Osteocyte (in vitro differentiated cells): ENCODE measurements at regions not wholly inside any gene's neighbourhood (a gene's known extent, or its start where the extent isn't known, plus 50 kb on each side); places are given as distances from the start of the nearest gene placed in this dataset.
A peak's percentile ranks its signal among the peaks of the same experiment; 100 is the strongest.

ENCODE experiments used
- DNase-seq: peaks from one replicate; pipeline ENCODE4 v3.0.0; 2021; ENCODE audit warnings: mixed read lengths; ENCODE audit not compliant: unreplicated experiment; ENCODE audit errors: extremely low spot score
- H3K27ac Mint-ChIP-seq: one replicate; pipeline ENCODE4 v1.8.0; 2021; ENCODE audit warnings: mild to moderate bottlenecking, mixed read lengths; ENCODE audit not compliant: unreplicated experiment
- H3K27me3 Mint-ChIP-seq: one replicate; pipeline ENCODE4 v1.8.0; 2021; ENCODE audit warnings: mixed read lengths; ENCODE audit not compliant: unreplicated experiment
- H3K36me3 Mint-ChIP-seq: one replicate; pipeline ENCODE4 v1.8.0; 2021; ENCODE audit warnings: mixed read lengths; ENCODE audit not compliant: unreplicated experiment
- H3K4me1 Mint-ChIP-seq: one replicate; pipeline ENCODE4 v1.8.0; 2021; ENCODE audit warnings: mixed read lengths; ENCODE audit not compliant: unreplicated experiment
- H3K4me3 Mint-ChIP-seq: one replicate; pipeline ENCODE4 v1.8.0; 2021; ENCODE audit warnings: mild to moderate bottlenecking, moderate library complexity, mixed read lengths; ENCODE audit not compliant: unreplicated experiment
- H3K9me3 Mint-ChIP-seq: one replicate; pipeline ENCODE4 v1.8.0; 2021; ENCODE audit warnings: mixed read lengths; ENCODE audit not compliant: unreplicated experiment
- CTCF ChIP-seq: fragments of 200-600 bp; sonication (generic); IDR thresholded peaks from 2 replicates; pipeline ENCODE4 v1.5.0; 2021; ENCODE audit warnings: antibody characterized with exemption, mild to moderate bottlenecking, moderate library complexity

GRCh38 chr2:105540642-105541041 is 141.8 kb upstream of the FHL2 start:
- Mint-ChIP-seq H3K27ac (no peak overlapping the region), H3K9me3 (no peaks in the 10 kb centered on the region), H3K4me1 (peaks cover under 1% of the 10 kb centered on the region), H3K36me3 (no peaks in the 10 kb centered on the region), H3K27me3 (peaks cover 20% of the 10 kb centered on the region), H3K4me3 (no peak overlapping the region)
- TF ChIP-seq CTCF, result no peak
- no peak for DNase-seq

GRCh38 chr2:105539331-105539730 is 140.5 kb upstream of the FHL2 start:
- no peaks in the 10 kb centered on the region for H3K36me3 Mint-ChIP-seq
- no peak overlapping the region for H3K4me3 Mint-ChIP-seq
- H3K27ac Mint-ChIP-seq, result no peak overlapping the region
- TF ChIP-seq CTCF, result no peak
- H3K4me1 Mint-ChIP-seq, result no peaks in the 10 kb centered on the region
- no peaks in the 10 kb centered on the region for H3K9me3 Mint-ChIP-seq
- DNase-seq, result no peak
- H3K27me3 Mint-ChIP-seq, result peaks cover 24% of the 10 kb centered on the region

GRCh38 chr2:105538840-105539239 is 140.0 kb upstream of the FHL2 start:
- Mint-ChIP-seq H3K4me1 (no peaks in the 10 kb centered on the region), H3K9me3 (no peaks in the 10 kb centered on the region), H3K27ac (no peak overlapping the region), H3K27me3 (peaks cover 24% of the 10 kb centered on the region), H3K36me3 (no peaks in the 10 kb centered on the region), H3K4me3 (no peak overlapping the region)
- no peak for TF ChIP-seq CTCF
- DNase-seq, result peak; percentile 57

GRCh38 chr2:105537920-105538319 is 139.1 kb upstream of the FHL2 start:
- no peaks in the 10 kb centered on the region for H3K4me1 Mint-ChIP-seq
- H3K27me3 Mint-ChIP-seq, result peaks cover 23% of the 10 kb centered on the region
- H3K36me3 Mint-ChIP-seq, result no peaks in the 10 kb centered on the region
- no peak for TF ChIP-seq CTCF
- peak; percentile 30 for DNase-seq
- no peak overlapping the region for H3K27ac Mint-ChIP-seq
- H3K9me3 Mint-ChIP-seq, result no peaks in the 10 kb centered on the region
- no peak overlapping the region for H3K4me3 Mint-ChIP-seq

- H3K27me3 Mint-ChIP-seq, result peaks cover 27% of the 10 kb centered on the region
- no peaks in the 10 kb centered on the region for H3K9me3 Mint-ChIP-seq
- no peaks in the 10 kb centered on the region for H3K4me1 Mint-ChIP-seq
- H3K4me3 Mint-ChIP-seq, result no peak overlapping the region
- H3K27ac Mint-ChIP-seq, result no peak overlapping the region
- H3K36me3 Mint-ChIP-seq, result no peaks in the 10 kb centered on the region
- peak; percentile 65 for DNase-seq
- no peak for TF ChIP-seq CTCF
Measured at GRCh38 chr2:105537466-105537865, 138.6 kb upstream of the FHL2 start.
